Prostate gland (tissue), 2 donors: ENCODE measurements at regions not wholly inside any gene's neighbourhood (a gene's known extent, or its start where the extent isn't known, plus 50 kb on each side); places are given as distances from the start of the nearest gene placed in this dataset.

Experiments
- POLR2A ChIP-seq: fragments of 450-650 bp; IDR thresholded peaks from one replicate; pipeline ENCODE4 v1.6.1; 2016; ENCODE audit warnings: antibody characterized with exemption, mild to moderate bottlenecking
- TF ChIP-seq, protein P1 (sequence below), 4 experiments: fragments of 200-600 bp in 2 of 4; fragments of 450-650 bp in 2 of 4; sonication (generic) in 2 of 4; IDR thresholded peaks; 1 replicate in 3 of 4; 2 replicates in 1 of 4; pipeline ENCODE4 v1.5.1; 2016 to 2019; ENCODE audit warnings: antibody characterized with exemption in 4 of 4, mild to moderate bottlenecking in 2 of 4, moderate library complexity in 2 of 4

DNA sequence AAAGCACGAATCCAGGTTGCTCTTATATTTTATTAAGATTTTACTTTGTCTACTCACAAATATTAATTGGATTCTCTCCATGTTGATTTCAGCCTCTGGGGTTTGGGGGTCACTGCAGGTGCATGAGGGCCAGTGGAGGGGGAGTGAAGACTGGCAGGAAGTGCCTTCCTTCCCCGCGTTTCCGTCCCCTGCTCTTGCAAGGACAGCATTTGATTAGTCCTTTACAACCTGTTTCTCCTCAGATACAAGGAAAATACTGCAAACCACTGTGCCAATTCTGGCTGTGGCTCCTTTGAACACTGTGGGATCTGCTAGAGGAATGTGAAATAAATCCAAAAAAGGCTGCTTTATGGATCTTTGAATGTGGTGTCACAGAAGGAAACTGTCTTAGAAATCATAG, 291.8 kb downstream of the ETNK1 start:
- TF ChIP-seq, protein P1, sequence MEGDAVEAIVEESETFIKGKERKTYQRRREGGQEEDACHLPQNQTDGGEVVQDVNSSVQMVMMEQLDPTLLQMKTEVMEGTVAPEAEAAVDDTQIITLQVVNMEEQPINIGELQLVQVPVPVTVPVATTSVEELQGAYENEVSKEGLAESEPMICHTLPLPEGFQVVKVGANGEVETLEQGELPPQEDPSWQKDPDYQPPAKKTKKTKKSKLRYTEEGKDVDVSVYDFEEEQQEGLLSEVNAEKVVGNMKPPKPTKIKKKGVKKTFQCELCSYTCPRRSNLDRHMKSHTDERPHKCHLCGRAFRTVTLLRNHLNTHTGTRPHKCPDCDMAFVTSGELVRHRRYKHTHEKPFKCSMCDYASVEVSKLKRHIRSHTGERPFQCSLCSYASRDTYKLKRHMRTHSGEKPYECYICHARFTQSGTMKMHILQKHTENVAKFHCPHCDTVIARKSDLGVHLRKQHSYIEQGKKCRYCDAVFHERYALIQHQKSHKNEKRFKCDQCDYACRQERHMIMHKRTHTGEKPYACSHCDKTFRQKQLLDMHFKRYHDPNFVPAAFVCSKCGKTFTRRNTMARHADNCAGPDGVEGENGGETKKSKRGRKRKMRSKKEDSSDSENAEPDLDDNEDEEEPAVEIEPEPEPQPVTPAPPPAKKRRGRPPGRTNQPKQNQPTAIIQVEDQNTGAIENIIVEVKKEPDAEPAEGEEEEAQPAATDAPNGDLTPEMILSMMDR (IDR thresholded peaks at IDR 0.05) = no peak
- no peak for TF ChIP-seq POLR2A
